ENCODE measurements at regions not wholly inside any gene's neighbourhood (a gene's known extent, or its start where the extent isn't known, plus 50 kb on each side); places are given as distances from the start of the nearest gene placed in this dataset.
"Not testable (repeated sequence)": the region's sequence is repeated elsewhere in the genome, so short reads cannot be mapped to it uniquely, and the experiment has no call there.

GRCh38 chr21:10410354-10410929 is 110.9 kb upstream of the TPTE start:
- not testable (repeated sequence) for TF ChIP-seq EZH2 (IDR thresholded peaks at IDR 0.05; ENCODE audit: low read depth, low read length, severe bottlenecking); CTCF (IDR thresholded peaks at IDR 0.05; ENCODE audit: control extremely low read depth in 1 of 3, insufficient read depth in 1 of 3, low read depth in 1 of 3, low read length in 3 of 3); POLR2A (IDR thresholded peaks at IDR 0.05; ENCODE audit: control extremely low read depth in 1 of 2, low read depth in 2 of 2, low read length in 2 of 2)

All from H1 (cell line).